Stimulated activated CD4-positive, alpha-beta T cell treated with anti-CD3 and anti-CD28 coated beads, Interleukin-4, amount 100 ng/mL, for 48 hours (primary cell): ENCODE measurements at regions not wholly inside any gene's neighbourhood (a gene's known extent, or its start where the extent isn't known, plus 50 kb on each side); places are given as distances from the start of the nearest gene placed in this dataset.
"Not testable (repeated sequence)": the region's sequence is repeated elsewhere in the genome, so short reads cannot be mapped to it uniquely, and the experiment has no call there.

Source experiments
- DNase-seq, 2 donors: peaks; one replicate each; pipeline ENCODE4 v3.0.0-alpha.2; 2020; ENCODE audit warnings: low read depth in 2 of 2

- DNase-seq = no peak
Measured at GRCh38 chr3:35393901-35394799, 245.2 kb upstream of the ARPP21 start.

- DNase-seq = no peak
Measured at GRCh38 chr3:35394905-35395304, 244.4 kb upstream of the ARPP21 start.

- no peak for DNase-seq
Measured at GRCh38 chr3:35401671-35402070, 237.7 kb upstream of the ARPP21 start.

- DNase-seq = no peak
Measured at GRCh38 chr3:35404571-35404970, 234.8 kb upstream of the ARPP21 start.

- no peak for DNase-seq
Measured at GRCh38 chr3:35408882-35409281, 230.4 kb upstream of the ARPP21 start.

GRCh38 chr3:35409991-35410390 lies 229.3 kb upstream of the ARPP21 start:
- no peak for DNase-seq

- DNase-seq = no peak
Measured at GRCh38 chr3:35413483-35413882, 225.8 kb upstream of the ARPP21 start.

- DNase-seq = no peak
Measured at GRCh38 chr3:35417080-35417479, 222.2 kb upstream of the ARPP21 start.

GRCh38 chr3:35422101-35422500 lies 217.2 kb upstream of the ARPP21 start:
- DNase-seq = no peak

- no peak for DNase-seq
Measured at GRCh38 chr3:35422836-35423601, 216.3 kb upstream of the ARPP21 start.

- DNase-seq = no peak
Measured at GRCh38 chr3:35426366-35426958, 212.9 kb upstream of the ARPP21 start.

GRCh38 chr3:35437381-35437780 lies 201.9 kb upstream of the ARPP21 start:
- DNase-seq = no peak

- DNase-seq = no peak
Measured at GRCh38 chr3:35438101-35438500, 201.2 kb upstream of the ARPP21 start.

GRCh38 chr3:35439663-35440062 lies 199.7 kb upstream of the ARPP21 start:
- no peak for DNase-seq

GRCh38 chr3:35440826-35441225 lies 198.5 kb upstream of the ARPP21 start:
- no peak for DNase-seq

- DNase-seq = no peak
Measured at GRCh38 chr3:35446896-35447295, 192.4 kb upstream of the ARPP21 start.

GRCh38 chr3:35448121-35448520 lies 191.2 kb upstream of the ARPP21 start:
- no peak for DNase-seq

GRCh38 chr3:35448681-35449080 lies 190.6 kb upstream of the ARPP21 start:
- DNase-seq = no peak

GRCh38 chr3:35454819-35455218 lies 184.5 kb upstream of the ARPP21 start:
- not testable (repeated sequence) for DNase-seq

- no peak for DNase-seq
Measured at GRCh38 chr3:35473956-35474355, 165.4 kb upstream of the ARPP21 start.

GRCh38 chr3:35482566-35482965 lies 156.8 kb upstream of the ARPP21 start:
- not testable (repeated sequence) for DNase-seq

- DNase-seq = no peak
Measured at GRCh38 chr3:35483131-35483530, 156.2 kb upstream of the ARPP21 start.
